Smooth muscle cell (in vitro differentiated cells): ENCODE measurements at regions not wholly inside any gene's neighbourhood (a gene's known extent, or its start where the extent isn't known, plus 50 kb on each side); places are given as distances from the start of the nearest gene placed in this dataset.

ENCODE experiments used
- DNase-seq: peaks from one replicate; lab custom pipeline; 2025; ENCODE audit not compliant: unreplicated experiment; lab: John Stamatoyannopoulos, UW
- H2AFZ ChIP-seq: fragments of 200-600 bp; sonication (generic); 2 replicates; pipeline ENCODE4 v1.6.0; 2016; ENCODE audit warnings: antibody characterized with exemption, low read depth, mild to moderate bottlenecking
- H3F3A ChIP-seq: fragments of 200-600 bp; sonication (generic); 2 replicates; pipeline ENCODE4 v1.6.0; 2017; ENCODE audit warnings: antibody characterized with exemption, low read depth
- H3K27ac ChIP-seq: fragments of 200-600 bp; sonication (generic); 2 replicates; pipeline ENCODE4 v1.5.1; 2016; ENCODE audit warnings: low read depth, mild to moderate bottlenecking
- H3K27me3 ChIP-seq: fragments of 200-600 bp; sonication (generic); 2 replicates; pipeline ENCODE4 v1.6.1; 2016; ENCODE audit warnings: low read depth, mild to moderate bottlenecking
- H3K36me3 ChIP-seq: fragments of 200-600 bp; sonication (generic); 2 replicates; pipeline ENCODE4 v1.5.1; 2016; ENCODE audit warnings: low read depth
- H3K4me1 ChIP-seq: fragments of 200-600 bp; sonication (generic); 2 replicates; pipeline ENCODE4 v1.5.1; 2016; ENCODE audit warnings: low read depth
- H3K4me2 ChIP-seq: fragments of 200-600 bp; sonication (generic); 2 replicates; pipeline ENCODE4 v1.6.0; 2016; ENCODE audit warnings: mild to moderate bottlenecking
- H3K4me3 ChIP-seq: fragments of 200-600 bp; sonication (generic); 2 replicates; pipeline ENCODE4 v1.5.1; 2016; ENCODE audit warnings: mild to moderate bottlenecking
- H3K79me2 ChIP-seq: fragments of 200-600 bp; sonication (generic); 2 replicates; pipeline ENCODE4 v1.6.0; 2016; ENCODE audit warnings: low read depth, mild to moderate bottlenecking
- H3K9ac ChIP-seq: fragments of 200-600 bp; sonication (generic); 2 replicates; pipeline ENCODE4 v1.6.0; 2016; ENCODE audit warnings: low read depth
- H3K9me3 ChIP-seq: fragments of 200-600 bp; sonication (generic); replicated peaks from 2 replicates; pipeline ENCODE4 v1.5.1; 2016; ENCODE audit warnings: low read depth
- H4K20me1 ChIP-seq: fragments of 200-600 bp; sonication (generic); 2 replicates; pipeline ENCODE4 v1.6.0; 2016; ENCODE audit warnings: low read depth
- CTCF ChIP-seq: fragments of 200-600 bp; sonication (generic); IDR thresholded peaks from 2 replicates; pipeline ENCODE4 v1.5.1; 2017; ENCODE audit warnings: borderline replicate concordance, mild to moderate bottlenecking, antibody characterized with exemption; ENCODE audit not compliant: insufficient read depth, poor library complexity, severe bottlenecking
- WGBS: methylation state at CpG from one replicate; pipeline ENCODE4 v1.1.7; 2016; ENCODE audit warnings: low lambda C conversion rate; 5-methylcytosine and 5-hydroxymethylcytosine counted together

- H3K27ac ChIP-seq: no peak overlapping the region
- no peaks in the 10 kb centered on the region for H4K20me1 ChIP-seq
- H3K36me3 ChIP-seq: no peaks in the 10 kb centered on the region
- H3K79me2 ChIP-seq: no peaks in the 10 kb centered on the region
- H2AFZ ChIP-seq: no peak overlapping the region
- H3K4me2 ChIP-seq: no peak overlapping the region
- no peak overlapping the region for H3K4me3 ChIP-seq
- H3K27me3 ChIP-seq: no peaks in the 10 kb centered on the region
- 59% methylated on average over 4 of the region's 4 CpGs for WGBS
- no peaks in the 10 kb centered on the region for H3F3A ChIP-seq
- no peaks in the 10 kb centered on the region for H3K9me3 ChIP-seq
- H3K4me1 ChIP-seq: no peaks in the 10 kb centered on the region
- no peak for TF ChIP-seq CTCF
- no peak overlapping the region for H3K9ac ChIP-seq
- DNase-seq: no peak
Measured at GRCh38 chr6:14974792-14975470, 270.9 kb upstream of the JARID2 start.

DNA sequence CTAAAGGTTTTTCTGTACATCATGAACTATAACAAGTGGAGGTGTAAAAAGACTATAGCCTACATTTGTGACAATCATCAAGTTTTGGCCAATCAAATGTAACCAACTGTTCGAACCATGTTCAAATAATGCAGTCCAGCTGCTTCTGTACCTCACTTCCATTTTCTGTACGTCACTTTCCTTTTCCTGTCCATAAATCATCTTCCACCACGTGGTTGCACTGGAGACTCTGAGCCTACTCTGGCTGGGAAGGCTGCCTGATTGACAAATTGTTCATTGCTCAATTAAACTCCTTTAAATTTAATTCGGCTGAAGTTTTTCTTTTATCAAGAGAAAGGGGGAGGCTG, 270.4 kb upstream of the JARID2 start:
- no peak for DNase-seq
- Histone ChIP-seq H3K4me3 (no peak overlapping the region), H4K20me1 (no peaks in the 10 kb centered on the region), H3K27ac (no peak overlapping the region), H3K79me2 (no peaks in the 10 kb centered on the region), H3K9ac (no peak overlapping the region), H3K27me3 (no peaks in the 10 kb centered on the region), H3F3A (no peaks in the 10 kb centered on the region), H3K36me3 (no peaks in the 10 kb centered on the region), H3K9me3 (no peaks in the 10 kb centered on the region), H3K4me1 (no peaks in the 10 kb centered on the region), H2AFZ (no peak overlapping the region), H3K4me2 (no peak overlapping the region)
- no peak for TF ChIP-seq CTCF
- WGBS: 64% methylated on average over 4 of the region's 4 CpGs

- Histone ChIP-seq H3K4me1 (no peaks in the 10 kb centered on the region), H3K27ac (no peak overlapping the region), H3F3A (no peaks in the 10 kb centered on the region), H3K4me2 (no peak overlapping the region), H3K79me2 (no peaks in the 10 kb centered on the region), H3K4me3 (no peak overlapping the region), H4K20me1 (no peaks in the 10 kb centered on the region), H3K27me3 (no peaks in the 10 kb centered on the region), H3K36me3 (no peaks in the 10 kb centered on the region), H3K9ac (no peak overlapping the region), H2AFZ (no peak overlapping the region), H3K9me3 (no peaks in the 10 kb centered on the region)
- DNase-seq: no peak
- 96% methylated on average over 1 of the region's 1 CpG for WGBS
- no peak for TF ChIP-seq CTCF
Measured at GRCh38 chr6:14977747-14978382, 268.0 kb upstream of the JARID2 start.

DNA sequence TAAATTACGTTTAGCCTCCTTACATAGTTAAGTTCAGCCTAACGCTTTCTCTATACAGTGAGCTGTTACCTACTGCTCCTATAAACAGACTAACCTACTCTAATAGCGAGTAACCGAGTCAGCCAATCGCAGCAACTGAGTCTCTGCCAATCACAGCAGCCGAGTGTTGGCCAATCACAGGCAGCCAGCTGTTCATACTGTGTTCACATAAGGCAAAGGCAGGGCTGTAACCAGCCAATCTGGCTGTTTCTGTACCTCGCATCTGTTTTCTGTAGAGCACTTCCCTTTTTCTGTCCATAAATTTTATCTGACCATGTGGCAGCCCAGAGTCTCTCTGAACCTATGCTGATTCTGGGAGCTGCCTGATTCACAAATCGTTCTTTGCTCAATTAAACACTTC, 263.9 kb upstream of the JARID2 start:
- no peak overlapping the region for H3K4me3 ChIP-seq
- WGBS: 93% methylated on average over 8 of the region's 8 CpGs
- H3K4me2 ChIP-seq: no peak overlapping the region
- H3K27me3 ChIP-seq: no peaks in the 10 kb centered on the region
- H2AFZ ChIP-seq: no peak overlapping the region
- H3F3A ChIP-seq: no peaks in the 10 kb centered on the region
- H3K9me3 ChIP-seq: no peaks in the 10 kb centered on the region
- H3K27ac ChIP-seq: no peak overlapping the region
- no peak for DNase-seq
- no peaks in the 10 kb centered on the region for H3K36me3 ChIP-seq
- no peak for TF ChIP-seq CTCF
- H3K4me1 ChIP-seq: no peaks in the 10 kb centered on the region
- no peaks in the 10 kb centered on the region for H3K79me2 ChIP-seq
- no peaks in the 10 kb centered on the region for H4K20me1 ChIP-seq
- H3K9ac ChIP-seq: no peak overlapping the region
